K562 (cell line): ENCODE measurements at regions not wholly inside any gene's neighbourhood (a gene's known extent, or its start where the extent isn't known, plus 50 kb on each side); places are given as distances from the start of the nearest gene placed in this dataset.

ENCODE experiments used
- ATAC-seq: fragments of 200-7000 bp; cut with Tn5 transposase; 3 replicates; pipeline ENCODE4 v1.9.1; 2020; ENCODE audit warnings: moderate library complexity
- BruUV-seq: library from RNA; stranded (reverse); fragments of 400-500 nt; replicated peaks from 2 replicates; lab custom pipeline; 2021; lab: Mats Ljungman, UMichigan
- CTCF ChIA-PET: fragments of 300-600 bp; formaldehyde crosslinking; extraction: SDS; loops from one replicate; lab custom pipeline; 2021; ENCODE audit warnings: low intra/inter-chr PET ratio; lab: Yijun Ruan, JAX
- POLR2A ChIA-PET: fragments of 300-600, 350-650 bp; sonication (Branson Sonifier 250); formaldehyde crosslinking; extraction: SDS; loops from one replicate; lab custom pipeline; 2021; ENCODE audit warnings: antibody characterized with exemption, inconsistent platforms; lab: Yijun Ruan, JAX
- DNase-seq, 4 experiments: peaks; one replicate each; pipeline versions ENCODE4 v3.0.0 to v3.0.0-alpha.2; 2011 to 2018; ENCODE audit warnings: low spot score in 3 of 4, mixed read lengths in 3 of 4; ENCODE audit errors: extremely low read depth in 1 of 4
- FAIRE-seq: peaks from 2 replicates; lab custom pipeline; 2011; peaks lifted over from hg19 to GRCh38; lab: Jason Lieb, UNC
- H2AFZ ChIP-seq: 2 replicates; pipeline ENCODE4 v1.6.0; 2011; ENCODE audit warnings: low read depth, low read length, control low read depth, inconsistent platforms
- H3K27ac ChIP-seq: fragments of 200-600 bp; 3 replicates; pipeline ENCODE4 v1.8.0; 2011; ENCODE audit warnings: low read depth, mild to moderate bottlenecking, control low read depth, inconsistent platforms, low read length, moderate library complexity, mixed read lengths; ENCODE audit errors: extremely low read depth
- H3K27me3 ChIP-seq, 2 experiments: fragments of 300-600 bp in 1 of 2; 2 replicates in 1 of 2; 3 replicates in 1 of 2; pipeline versions ENCODE4 v1.6.0 to v1.8.0; 2011; ENCODE audit warnings: inconsistent platforms in 2 of 2, low read length in 2 of 2, mild to moderate bottlenecking in 1 of 2, mixed read lengths in 1 of 2, moderate library complexity in 1 of 2; ENCODE audit not compliant: control insufficient read depth in 2 of 2, insufficient read depth in 2 of 2
- H3K36me3 ChIP-seq: fragments of 300-600 bp; 3 replicates; pipeline ENCODE4 v1.8.0; 2011; ENCODE audit warnings: mild to moderate bottlenecking, low read length, inconsistent platforms; ENCODE audit not compliant: control insufficient read depth, insufficient read depth
- H3K4me1 ChIP-seq, 2 experiments: fragments of 200-600 bp in 1 of 2; replicated peaks in 1 of 2; 2 replicates in 1 of 2; 3 replicates in 1 of 2; pipeline versions ENCODE4 v1.5.1 to v1.8.0; 2011; ENCODE audit warnings: inconsistent platforms in 2 of 2, low read length in 2 of 2, mild to moderate bottlenecking in 1 of 2, mixed read lengths in 1 of 2, moderate library complexity in 1 of 2; ENCODE audit not compliant: control insufficient read depth in 2 of 2, insufficient read depth in 2 of 2
- H3K4me2 ChIP-seq: 2 replicates; pipeline ENCODE4 v1.6.1; 2011; ENCODE audit warnings: low read length, control low read depth, inconsistent platforms, mixed read lengths; ENCODE audit not compliant: insufficient read depth
- H3K4me3 ChIP-seq: fragments of 200-600 bp; sonication (generic), shearing (Covaris generic); 2 replicates; pipeline ENCODE4 v1.5.1; 2016; ENCODE audit warnings: control low read depth, inconsistent platforms
- H3K79me2 ChIP-seq: fragments of 200-600 bp; 3 replicates; pipeline ENCODE4 v1.8.0; 2011; ENCODE audit warnings: low read length, inconsistent platforms; ENCODE audit not compliant: control insufficient read depth, insufficient read depth
- H3K9ac ChIP-seq, 2 experiments: 2 replicates each; pipeline versions ENCODE4 v1.6.0 to v1.6.1; 2011; ENCODE audit warnings: low read depth in 2 of 2, low read length in 2 of 2, control low read depth in 1 of 2, inconsistent platforms in 1 of 2, mild to moderate bottlenecking in 1 of 2, mixed read lengths in 1 of 2; ENCODE audit not compliant: insufficient read depth in 1 of 2
- H3K9me1 ChIP-seq: one replicate; pipeline ENCODE4 v1.6.0; 2011; ENCODE audit warnings: inconsistent platforms, mild to moderate bottlenecking, low read length, moderate library complexity; ENCODE audit not compliant: control insufficient read depth, insufficient read depth
- H3K9me3 ChIP-seq: replicated peaks from 2 replicates; pipeline ENCODE4 v1.5.1; 2011; ENCODE audit warnings: low read depth, low read length, inconsistent platforms; ENCODE audit not compliant: control insufficient read depth, insufficient read depth
- H4K20me1 ChIP-seq: replicated peaks from 2 replicates; pipeline ENCODE4 v1.6.1; 2011; ENCODE audit warnings: low read length, inconsistent platforms, mixed read lengths; ENCODE audit not compliant: control insufficient read depth, insufficient read depth
- MAZ ChIP-seq, 2 experiments: fragments of 450-650 bp in 1 of 2; sonication (generic) in 1 of 2; formaldehyde crosslinking; IDR thresholded peaks in 1 of 2; conservative IDR thresholded peaks in 1 of 2; 2 replicates each; pipeline versions ENCODE4 v1.4.0 to v1.5.0; 2020; ENCODE audit warnings: mild to moderate bottlenecking in 1 of 2, missing genetic modification reagents in 1 of 2
- MCM3 ChIP-seq: fragments of 450-650 bp; IDR thresholded peaks from 2 replicates; pipeline ENCODE4 v1.6.1; 2016
- NR2F6 ChIP-seq: fragments of 450-650 bp; formaldehyde crosslinking; IDR thresholded peaks from 2 replicates; pipeline ENCODE4 v1.4.0; 2020; ENCODE audit warnings: mild to moderate bottlenecking
- SMC3 ChIP-seq: conservative IDR thresholded peaks from 2 replicates; pipeline ENCODE4 v1.6.1; 2011; ENCODE audit warnings: low read depth, low read length, improper control_type of control experiment; ENCODE audit not compliant: insufficient read depth
- ZFPM2 ChIP-seq: fragments of 250-450 bp; sonication (Bioruptor Pico); IDR thresholded peaks from 2 replicates; pipeline ENCODE4 v1.5.1; 2022; ENCODE audit warnings: mild to moderate bottlenecking
- ZKSCAN3 ChIP-seq: fragments of 250-450 bp; sonication (Bioruptor Pico); IDR thresholded peaks from 2 replicates; pipeline ENCODE4 v1.4.0; 2020
- ZNF12 ChIP-seq: sonication (generic); formaldehyde crosslinking; IDR thresholded peaks from 2 replicates; pipeline ENCODE4 v1.4.0; 2020; ENCODE audit warnings: mild to moderate bottlenecking, missing genetic modification reagents
- ZNF217 ChIP-seq: sonication (generic); formaldehyde crosslinking; IDR thresholded peaks from 2 replicates; pipeline ENCODE4 v1.8.0; 2022; ENCODE audit warnings: mild to moderate bottlenecking, missing genetic modification reagents
- ZNF282 ChIP-seq: sonication (generic); formaldehyde crosslinking; IDR thresholded peaks from 2 replicates; pipeline ENCODE4 v1.8.1; 2023; ENCODE audit warnings: missing genetic modification reagents
- ZNF311 ChIP-seq: fragments of 250-450 bp; sonication (Bioruptor Pico); IDR thresholded peaks from 2 replicates; pipeline ENCODE4 v1.4.0; 2020; ENCODE audit warnings: mild to moderate bottlenecking, moderate library complexity
- ZNF436 ChIP-seq: fragments of 250-450, 450-650 bp; sonication (Bioruptor Pico); formaldehyde crosslinking; IDR thresholded peaks from 2 replicates; pipeline ENCODE4 v1.7.0; 2020; ENCODE audit warnings: mild to moderate bottlenecking
- ZNF644 ChIP-seq: fragments of 200-800 bp; sonication (Bioruptor generic); IDR thresholded peaks from 2 replicates; pipeline ENCODE4 v1.6.1; 2016; ENCODE audit warnings: low read depth, missing genetic modification characterization, missing compliant biosample characterization
- in situ Hi-C: fragments of 300-500 bp; cut with MboI; formaldehyde crosslinking; loops from 4 replicates; pipeline ENCODE4 v1.15.0; 2018; ENCODE audit warnings: inconsistent platforms, mixed read lengths
- intact Hi-C: fragments of 100-400 bp; cut with micrococcal nuclease; formaldehyde crosslinking; loops from 2 replicates; pipeline ENCODE4 v1.14.2; 2022
- TF ChIP-seq, protein P1 (sequence below): fragments of 450-650 bp; IDR thresholded peaks from one replicate; pipeline ENCODE4 v1.6.1; 2018; ENCODE audit warnings: mild to moderate bottlenecking, moderate library complexity; ENCODE audit not compliant: partially characterized antibody
- TF ChIP-seq, protein P2 (sequence below): sonication (generic); formaldehyde crosslinking; IDR thresholded peaks from 2 replicates; pipeline ENCODE4 v1.9.0; 2022; ENCODE audit warnings: mild to moderate bottlenecking, missing genetic modification reagents
- TF ChIP-seq, protein P3 (sequence below): fragments of 450-650 bp; IDR thresholded peaks from 2 replicates; pipeline ENCODE4 v1.6.1; 2016; ENCODE audit warnings: missing biosample characterization, missing genetic modification characterization
- TF ChIP-seq, protein P4 (sequence below): sonication (generic); formaldehyde crosslinking; IDR thresholded peaks from 2 replicates; pipeline ENCODE4 v1.8.1; 2023; ENCODE audit warnings: mild to moderate bottlenecking, missing genetic modification reagents, moderate library complexity

DNA sequence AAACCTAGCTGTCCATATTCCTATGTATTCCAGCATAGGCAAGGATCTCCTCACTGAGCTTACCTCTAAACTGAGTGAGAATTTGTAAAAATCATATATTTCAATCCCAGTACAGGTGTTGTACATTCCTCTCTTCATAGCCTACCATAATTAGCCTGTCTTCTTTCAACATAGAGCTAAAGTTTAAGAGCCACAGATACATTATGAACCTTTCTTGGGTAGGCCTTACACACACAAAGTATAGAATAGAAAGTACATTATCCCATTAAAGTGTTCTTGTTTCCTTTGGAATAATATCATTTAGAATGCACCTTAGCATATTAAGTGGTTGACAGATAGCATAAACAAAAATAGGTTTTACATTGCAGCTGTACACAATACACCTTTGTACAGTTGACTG lies 282.1 kb upstream of the TMEM161B start:
- H3K4me1 ChIP-seq, result no peaks in the 10 kb centered on the region
- H3K9ac ChIP-seq, result no peak overlapping the region
- FAIRE-seq, result no peak
- H3K9me3 ChIP-seq, result no peaks in the 10 kb centered on the region
- ChIA-PET POLR2A (no interaction called here), CTCF (no interaction called here)
- no peaks in the 10 kb centered on the region for H4K20me1 ChIP-seq
- no peak for ATAC-seq
- H3K4me2 ChIP-seq, result no peak overlapping the region
- TF ChIP-seq MAZ (CRISPR knock-in tag; conservative IDR thresholded peaks at IDR 0.05 in 1 of 2, IDR thresholded peaks at IDR 0.05 in 1 of 2) (no peak), NR2F6 (no peak), ZNF436 (CRISPR knock-in tag) (no peak), ZNF282 (CRISPR knock-in tag) (no peak), ZNF311 (CRISPR knock-in tag) (no peak), ZNF644 (no peak), ZNF217 (no peak), ZNF12 (CRISPR knock-in tag) (no peak), ZKSCAN3 (CRISPR knock-in tag) (no peak), ZFPM2 (no peak), MCM3 (no peak), SMC3 (no peak)
- TF ChIP-seq, protein P1, sequence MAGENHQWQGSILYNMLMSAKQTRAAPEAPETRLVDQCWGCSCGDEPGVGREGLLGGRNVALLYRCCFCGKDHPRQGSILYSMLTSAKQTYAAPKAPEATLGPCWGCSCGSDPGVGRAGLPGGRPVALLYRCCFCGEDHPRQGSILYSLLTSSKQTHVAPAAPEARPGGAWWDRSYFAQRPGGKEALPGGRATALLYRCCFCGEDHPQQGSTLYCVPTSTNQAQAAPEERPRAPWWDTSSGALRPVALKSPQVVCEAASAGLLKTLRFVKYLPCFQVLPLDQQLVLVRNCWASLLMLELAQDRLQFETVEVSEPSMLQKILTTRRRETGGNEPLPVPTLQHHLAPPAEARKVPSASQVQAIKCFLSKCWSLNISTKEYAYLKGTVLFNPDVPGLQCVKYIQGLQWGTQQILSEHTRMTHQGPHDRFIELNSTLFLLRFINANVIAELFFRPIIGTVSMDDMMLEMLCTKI, result no peak
- TF ChIP-seq, protein P2, sequence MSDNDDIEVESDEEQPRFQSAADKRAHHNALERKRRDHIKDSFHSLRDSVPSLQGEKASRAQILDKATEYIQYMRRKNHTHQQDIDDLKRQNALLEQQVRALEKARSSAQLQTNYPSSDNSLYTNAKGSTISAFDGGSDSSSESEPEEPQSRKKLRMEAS (CRISPR knock-in tag), result no peak
- TF ChIP-seq, protein P3, sequence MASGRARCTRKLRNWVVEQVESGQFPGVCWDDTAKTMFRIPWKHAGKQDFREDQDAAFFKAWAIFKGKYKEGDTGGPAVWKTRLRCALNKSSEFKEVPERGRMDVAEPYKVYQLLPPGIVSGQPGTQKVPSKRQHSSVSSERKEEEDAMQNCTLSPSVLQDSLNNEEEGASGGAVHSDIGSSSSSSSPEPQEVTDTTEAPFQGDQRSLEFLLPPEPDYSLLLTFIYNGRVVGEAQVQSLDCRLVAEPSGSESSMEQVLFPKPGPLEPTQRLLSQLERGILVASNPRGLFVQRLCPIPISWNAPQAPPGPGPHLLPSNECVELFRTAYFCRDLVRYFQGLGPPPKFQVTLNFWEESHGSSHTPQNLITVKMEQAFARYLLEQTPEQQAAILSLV, result no peak
- TF ChIP-seq, protein P4, sequence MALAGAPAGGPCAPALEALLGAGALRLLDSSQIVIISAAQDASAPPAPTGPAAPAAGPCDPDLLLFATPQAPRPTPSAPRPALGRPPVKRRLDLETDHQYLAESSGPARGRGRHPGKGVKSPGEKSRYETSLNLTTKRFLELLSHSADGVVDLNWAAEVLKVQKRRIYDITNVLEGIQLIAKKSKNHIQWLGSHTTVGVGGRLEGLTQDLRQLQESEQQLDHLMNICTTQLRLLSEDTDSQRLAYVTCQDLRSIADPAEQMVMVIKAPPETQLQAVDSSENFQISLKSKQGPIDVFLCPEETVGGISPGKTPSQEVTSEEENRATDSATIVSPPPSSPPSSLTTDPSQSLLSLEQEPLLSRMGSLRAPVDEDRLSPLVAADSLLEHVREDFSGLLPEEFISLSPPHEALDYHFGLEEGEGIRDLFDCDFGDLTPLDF, result no peak
- no peaks in the 10 kb centered on the region for H3K79me2 ChIP-seq
- H2AFZ ChIP-seq, result no peak overlapping the region
- no peaks in the 10 kb centered on the region for H3K9me1 ChIP-seq
- no TSS peak for BruUV-seq
- H3K4me3 ChIP-seq, result no peak overlapping the region
- DNase-seq, result no peak
- H3K36me3 ChIP-seq, result no peaks in the 10 kb centered on the region
- in situ Hi-C loops (no loop called here), intact Hi-C loops (no loop called here)
- no peaks in the 10 kb centered on the region for H3K27me3 ChIP-seq
- H3K27ac ChIP-seq, result no peak overlapping the region
